NCI-H1417 (cell line): ENCODE measurements at regions not wholly inside any gene's neighbourhood (a gene's known extent, or its start where the extent isn't known, plus 50 kb on each side); places are given as distances from the start of the nearest gene placed in this dataset.
"Not testable (repeated sequence)": the region's sequence is repeated elsewhere in the genome, so short reads cannot be mapped to it uniquely, and the experiment has no call there.

ENCODE experiments used
- DNase-seq, 3 experiments: peaks; one replicate each; lab custom pipeline; 2025; lab: John Stamatoyannopoulos, UW

DNA sequence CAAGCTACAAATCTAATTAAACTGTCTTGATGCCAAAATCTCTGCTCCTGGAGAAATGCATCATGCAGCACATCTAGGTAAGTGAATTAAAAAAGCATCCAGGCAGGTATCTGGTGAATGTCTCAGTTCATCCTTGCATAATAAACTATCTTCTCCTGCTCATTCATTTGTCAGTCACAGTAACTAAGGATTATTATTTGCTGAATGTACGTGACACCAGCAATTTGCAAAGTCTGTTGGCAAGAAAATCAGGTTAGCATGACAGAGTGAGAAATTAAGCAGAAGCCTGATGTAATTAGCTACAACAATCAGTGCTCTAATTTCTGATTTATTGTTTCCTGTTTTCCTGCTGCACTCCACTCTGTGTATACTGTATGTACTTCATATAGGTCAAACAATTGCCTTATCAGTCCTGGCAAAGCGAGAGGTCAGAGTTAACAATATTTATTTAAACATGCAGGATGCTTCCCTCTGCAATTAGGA lies 213.6 kb downstream of the FBXO8 start:
- DNase-seq = peak in 2 of 3 experiments; percentile 61 to 93

DNA sequence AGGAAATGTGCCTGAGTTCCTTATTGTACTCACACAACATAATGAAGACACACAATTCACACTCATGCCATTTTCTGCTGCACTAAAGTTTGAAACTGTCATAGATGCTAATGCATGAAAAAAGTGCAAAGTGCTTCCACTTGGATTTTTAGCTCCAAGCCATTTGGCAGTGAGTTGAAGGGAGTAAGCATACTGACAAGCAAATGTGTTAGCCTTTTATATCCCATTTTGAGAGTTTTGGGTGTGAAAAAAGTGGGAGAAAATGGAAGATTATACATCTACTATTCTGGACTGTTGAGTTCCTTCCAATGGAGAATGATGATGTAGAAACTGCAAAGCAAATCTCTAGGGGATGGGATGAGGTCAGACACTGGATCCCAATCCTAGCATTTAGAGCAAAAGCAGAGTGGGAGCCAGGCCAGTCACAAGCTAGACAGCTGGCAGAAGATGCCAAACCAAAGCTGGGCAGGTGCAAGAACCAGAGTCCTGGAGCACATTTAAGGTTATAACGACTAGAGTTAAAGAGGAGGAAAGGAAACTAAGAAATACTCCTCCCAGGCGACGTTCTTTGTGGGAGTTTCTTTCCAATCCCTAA lies 216.8 kb downstream of the FBXO8 start:
- DNase-seq = no peak

DNA sequence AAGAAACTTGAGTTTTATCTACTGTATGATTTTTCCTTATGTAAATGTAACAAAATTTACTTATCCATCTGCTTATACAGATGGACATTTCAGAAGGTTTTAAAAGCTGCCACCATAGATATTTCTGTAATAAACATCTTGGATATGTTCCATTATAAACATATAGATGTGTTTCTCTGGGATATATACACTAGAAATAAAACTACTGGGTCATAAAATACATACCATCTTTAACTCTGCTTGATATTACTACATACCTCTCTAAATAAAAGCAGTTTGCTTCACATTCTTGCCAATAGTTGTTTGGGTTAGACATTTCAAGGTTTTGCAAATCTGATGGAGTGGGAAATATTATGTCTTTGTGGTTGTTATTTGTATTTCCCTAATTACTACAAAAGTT lies 220.6 kb downstream of the FBXO8 start:
- no peak for DNase-seq

DNA sequence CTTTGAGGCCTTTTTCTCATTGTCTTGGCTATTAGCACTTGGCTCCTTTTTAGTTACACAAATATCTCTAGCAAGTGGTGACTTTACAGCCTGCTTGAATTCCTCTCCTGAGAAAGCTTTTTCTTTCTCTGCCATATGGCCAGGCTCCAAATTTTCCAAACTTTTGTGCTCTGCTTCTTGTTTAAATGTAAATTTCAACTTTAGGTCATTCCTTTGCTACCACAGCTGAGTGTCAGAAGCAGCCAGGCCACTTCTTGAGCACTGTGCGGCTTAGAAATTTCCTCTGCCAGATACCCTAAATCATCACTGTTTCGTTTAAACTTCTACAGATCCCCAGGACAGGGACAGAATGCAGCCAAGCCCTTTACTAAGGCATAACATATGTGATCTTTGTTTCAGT lies 222.4 kb downstream of the FBXO8 start:
- no peak for DNase-seq

DNA sequence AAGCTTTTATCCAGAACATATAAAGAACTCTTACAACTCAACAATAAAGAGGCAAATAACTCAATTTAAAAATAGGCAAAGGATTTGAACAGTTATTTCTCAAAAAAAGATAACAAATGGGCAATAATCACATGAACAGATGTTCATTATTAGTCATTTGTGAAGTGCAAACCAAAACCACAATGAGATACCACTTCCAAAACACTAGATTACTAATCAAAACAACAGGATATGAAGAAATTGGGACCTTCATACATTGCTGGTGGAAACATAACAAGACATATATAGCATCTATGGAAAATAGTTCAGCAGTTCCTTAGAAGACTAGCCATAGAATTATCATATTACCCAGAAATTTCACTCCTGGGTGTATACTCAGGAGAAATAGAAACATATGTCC lies 224.6 kb downstream of the FBXO8 start:
- no peak for DNase-seq

DNA sequence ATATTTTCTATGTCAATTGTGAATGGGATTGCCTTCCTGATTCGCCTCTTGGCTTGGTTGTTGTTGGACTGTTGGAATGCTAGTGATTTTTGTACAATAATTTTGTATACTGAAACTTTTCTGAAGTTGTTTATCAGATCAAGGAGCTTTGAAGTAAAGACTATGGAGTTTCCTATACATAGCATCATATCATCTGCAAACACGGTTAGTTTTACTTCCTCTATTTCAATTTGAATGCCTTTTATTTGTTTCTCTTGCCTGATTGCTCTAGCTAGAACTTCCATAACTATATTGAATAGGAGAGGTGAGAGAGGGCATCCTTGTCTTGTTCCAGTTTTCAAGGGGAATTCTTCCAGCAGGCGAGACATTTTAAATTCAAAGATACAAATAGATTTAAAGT lies 226.5 kb downstream of the FBXO8 start:
- no peak for DNase-seq

DNA sequence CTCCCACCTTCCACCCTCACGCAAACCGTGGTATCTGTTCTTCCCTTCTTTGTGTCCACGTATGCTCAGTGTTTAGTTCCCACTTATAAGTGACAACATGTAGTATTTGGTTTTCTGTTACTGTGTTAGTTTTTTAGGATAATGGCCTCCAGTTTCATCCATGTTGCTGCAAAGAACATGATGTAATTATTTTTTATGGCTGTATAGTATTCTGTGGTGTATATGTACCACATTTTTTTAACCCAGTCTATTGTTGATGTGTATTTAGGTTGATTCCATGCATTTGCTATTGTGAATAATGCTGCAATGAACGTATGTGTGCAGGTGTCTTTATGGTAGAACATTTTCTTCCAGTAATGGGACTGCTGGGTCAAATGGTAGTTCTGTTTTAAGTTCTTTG lies 228.1 kb downstream of the FBXO8 start:
- DNase-seq = no peak

DNA sequence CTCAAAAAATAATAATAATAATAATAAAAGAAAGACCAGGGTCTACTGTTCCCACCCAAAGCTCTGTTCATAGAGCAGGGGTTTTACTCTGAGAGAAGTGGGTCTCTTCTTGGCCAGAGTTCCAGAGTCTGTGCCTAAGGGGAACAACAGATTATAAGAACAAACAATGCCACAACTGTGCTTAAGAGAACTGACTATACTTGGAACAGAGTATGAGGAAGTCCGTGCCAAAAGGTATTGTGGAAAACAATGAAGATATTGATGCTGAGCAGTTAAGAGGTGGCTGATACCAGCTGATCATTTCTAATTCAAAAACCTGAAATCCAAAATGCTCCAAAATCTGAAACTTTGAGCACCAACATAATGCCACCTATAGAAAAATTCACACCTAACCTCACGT lies 229.6 kb downstream of the FBXO8 start:
- no peak for DNase-seq

DNA sequence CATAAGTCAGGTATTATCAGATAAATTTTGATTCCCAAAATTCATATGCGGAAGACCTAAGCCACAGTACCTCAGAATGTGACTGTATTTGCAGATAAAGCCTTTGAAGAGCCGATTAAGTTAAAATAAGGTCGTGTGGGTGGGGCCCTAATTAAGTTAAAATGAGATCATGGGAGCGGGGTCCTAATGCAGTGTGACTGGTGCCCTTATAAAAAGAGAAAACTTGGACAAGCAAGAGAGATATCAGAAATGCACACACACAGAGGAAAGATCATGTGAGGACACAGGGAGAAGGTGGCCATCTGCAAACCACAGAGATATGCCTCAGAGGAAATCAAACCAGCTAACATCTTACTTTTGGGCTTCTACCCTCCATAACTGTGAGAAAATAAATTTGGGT lies 236.1 kb downstream of the FBXO8 start:
- no peak for DNase-seq

DNA sequence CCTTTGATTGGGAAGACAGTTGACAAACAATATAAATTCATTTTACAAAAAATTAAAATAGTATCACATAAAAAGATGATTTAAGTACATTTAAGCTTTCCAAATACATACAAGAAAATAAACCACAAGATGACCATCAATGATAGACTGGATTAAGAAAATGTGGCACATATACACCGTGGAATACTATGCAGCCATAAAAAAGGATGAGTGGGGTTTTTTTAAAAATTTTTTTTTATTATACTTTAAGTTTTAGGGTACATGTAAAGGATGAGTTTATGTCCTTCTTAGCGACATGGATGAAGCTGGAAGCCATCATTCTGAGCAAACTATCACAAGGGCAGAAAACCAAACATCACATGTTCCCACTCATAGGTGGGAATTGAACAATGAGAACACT lies 237.6 kb downstream of the FBXO8 start:
- DNase-seq = not testable (repeated sequence)

DNA sequence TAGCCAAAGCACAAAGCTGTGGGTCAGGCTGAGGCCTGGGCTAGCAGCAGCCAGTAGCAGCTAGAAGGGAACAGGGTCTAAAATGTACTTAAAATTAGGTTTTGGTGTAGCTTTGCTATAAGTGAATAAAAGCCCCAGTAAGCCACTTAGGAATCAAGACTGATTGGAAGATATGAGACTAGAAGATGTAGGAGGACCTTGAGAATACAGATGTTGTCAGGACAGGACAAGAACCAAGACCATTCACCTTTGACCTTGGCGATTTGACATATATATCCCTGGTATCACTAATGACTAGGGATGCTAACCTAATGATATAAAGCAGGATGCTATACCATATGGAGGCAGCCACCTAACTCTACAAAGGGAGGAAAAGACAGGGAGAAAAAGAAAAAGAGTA lies 238.1 kb downstream of the FBXO8 start:
- DNase-seq = no peak

DNA sequence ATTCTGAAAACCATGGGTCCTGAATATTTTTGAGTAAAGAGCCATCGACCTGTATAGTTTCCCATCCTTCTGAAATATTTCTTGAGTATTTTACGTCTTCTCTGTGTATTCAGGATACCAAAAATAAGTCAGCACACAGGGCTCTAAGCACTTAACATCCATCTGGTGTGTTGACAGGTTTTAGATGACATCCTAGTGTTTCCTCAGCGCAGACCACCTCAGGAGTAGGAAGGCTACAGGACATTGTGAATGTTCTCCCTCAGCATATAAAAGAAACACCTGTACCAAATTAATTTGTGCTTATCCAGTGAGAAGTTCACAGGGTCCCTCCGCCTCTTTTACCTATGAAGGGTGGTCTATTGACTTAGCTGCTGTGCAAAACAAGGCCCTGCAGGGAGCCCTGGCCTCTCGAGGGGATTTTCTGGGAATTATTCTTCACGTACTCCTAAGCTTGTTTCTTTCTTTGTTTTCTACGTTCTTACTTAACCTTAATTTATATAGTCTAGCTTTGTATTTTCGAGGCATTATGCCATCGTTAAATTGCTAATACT lies 241.8 kb downstream of the FBXO8 start:
- DNase-seq = peak in 2 of 3 experiments; percentile 58 to 90

DNA sequence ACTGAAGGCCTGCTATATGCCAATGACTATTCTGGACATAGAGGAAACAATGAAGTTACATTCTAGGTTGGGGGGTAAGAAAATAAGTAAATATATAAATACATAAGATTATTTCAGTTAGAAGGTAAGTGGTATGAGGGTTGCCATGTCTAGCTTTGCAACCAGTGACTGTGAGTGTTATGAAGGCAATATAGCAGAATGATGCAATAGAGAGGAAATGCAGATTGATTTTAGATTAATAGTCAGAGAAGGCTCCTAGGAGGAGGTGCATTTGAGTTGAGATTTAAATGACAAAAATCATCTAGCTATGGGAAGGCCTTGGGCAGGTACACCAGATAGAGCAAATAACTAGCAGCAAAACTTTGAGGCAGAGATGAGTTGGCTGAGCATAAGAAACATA lies 243.2 kb downstream of the FBXO8 start:
- DNase-seq = no peak

DNA sequence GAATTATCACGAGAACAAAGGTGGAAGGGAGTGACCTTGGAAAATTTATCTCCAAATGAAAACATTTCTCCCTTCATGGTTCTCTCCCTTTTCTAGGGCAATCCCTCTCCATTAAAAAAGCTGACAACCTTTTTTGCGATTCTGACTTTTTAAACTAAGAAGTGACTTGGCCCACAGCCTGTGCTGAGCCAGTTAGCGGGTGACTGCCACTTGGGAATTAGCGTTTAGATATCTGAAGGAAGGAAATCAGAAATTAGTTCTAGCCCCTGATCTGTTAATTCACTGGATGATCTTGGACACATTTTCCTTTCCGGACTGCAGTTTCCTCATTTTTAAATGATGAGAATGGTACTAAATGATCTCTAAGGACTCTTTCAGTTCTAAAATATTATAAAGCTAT lies 245.0 kb downstream of the FBXO8 start:
- no peak for DNase-seq

DNA sequence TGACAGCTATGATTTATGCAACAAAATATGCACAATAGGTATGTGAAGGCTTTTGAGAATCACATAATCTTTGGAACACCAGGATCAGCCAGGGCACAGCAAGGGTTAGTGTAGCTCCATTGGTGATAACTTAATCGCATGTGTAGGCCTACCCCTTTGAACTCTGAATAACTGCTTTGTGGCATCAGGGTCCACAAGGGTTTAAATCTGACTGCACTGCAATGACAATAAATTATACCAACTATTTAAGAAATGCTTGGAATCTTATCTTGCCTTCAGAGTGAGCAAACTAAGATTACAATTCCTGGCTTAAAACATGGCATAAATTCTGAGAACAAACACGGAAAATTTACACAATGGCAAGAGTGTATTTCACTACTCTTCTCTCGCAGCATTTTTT lies 245.8 kb downstream of the FBXO8 start:
- DNase-seq = no peak

DNA sequence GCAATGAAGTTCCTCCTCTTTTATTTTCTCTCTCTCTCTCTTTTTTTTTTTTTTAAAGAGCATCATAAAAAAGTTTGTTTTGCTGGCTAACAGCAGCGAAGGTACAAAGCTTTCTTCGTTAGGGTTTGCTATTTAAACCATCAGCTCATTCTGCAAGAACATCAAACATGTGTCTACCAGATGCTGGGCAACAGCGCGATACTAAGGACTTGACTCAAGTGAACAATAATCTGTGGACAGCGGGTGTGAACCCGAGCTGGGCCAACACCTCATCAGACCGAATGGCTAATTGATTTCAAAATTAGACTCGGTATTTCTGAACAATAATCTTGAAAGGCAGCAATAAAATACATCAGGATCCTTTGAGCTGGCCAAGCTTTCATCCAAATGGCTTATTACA lies 246.4 kb downstream of the FBXO8 start:
- no peak for DNase-seq

DNA sequence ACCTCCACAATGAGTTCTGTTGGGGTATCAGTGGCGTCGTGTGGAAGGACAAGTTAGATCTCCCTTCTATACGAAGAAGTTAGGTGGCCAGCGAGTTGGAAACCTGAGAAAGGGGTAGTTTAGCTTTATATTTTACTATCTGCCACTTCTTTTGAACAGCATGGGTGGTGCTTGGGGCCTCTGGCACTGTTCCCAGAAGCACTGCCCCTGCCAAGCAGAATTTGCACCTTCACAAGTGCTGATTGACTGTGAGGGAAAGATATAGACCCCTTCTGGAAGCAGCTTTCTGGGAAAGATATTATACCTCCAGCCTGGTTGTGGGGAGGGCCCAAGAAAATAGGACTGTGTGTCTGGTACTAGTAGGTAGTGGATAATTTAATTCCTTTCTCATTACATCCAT lies 246.9 kb downstream of the FBXO8 start:
- DNase-seq = peak in 1 of 3 experiments; percentile 16

DNA sequence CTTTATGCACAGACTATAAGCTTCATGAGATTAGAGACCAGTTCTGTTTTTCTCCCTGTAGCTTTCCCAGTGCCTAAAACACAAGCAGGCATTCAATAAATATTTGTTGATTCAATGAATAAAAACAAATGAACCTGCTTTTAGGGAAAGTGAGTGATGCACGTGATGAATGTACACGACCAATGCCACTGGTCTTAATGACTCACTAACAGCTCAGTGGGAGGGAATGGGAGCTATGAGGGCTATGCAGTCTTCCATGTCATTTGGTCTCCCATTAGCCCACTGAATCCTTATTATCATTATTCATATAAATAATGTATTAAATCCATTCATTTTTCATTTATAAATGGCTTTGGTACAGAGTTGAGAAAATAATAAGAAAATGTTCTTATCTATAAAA lies 247.4 kb downstream of the FBXO8 start:
- DNase-seq = peak in 1 of 3 experiments; percentile 30

DNA sequence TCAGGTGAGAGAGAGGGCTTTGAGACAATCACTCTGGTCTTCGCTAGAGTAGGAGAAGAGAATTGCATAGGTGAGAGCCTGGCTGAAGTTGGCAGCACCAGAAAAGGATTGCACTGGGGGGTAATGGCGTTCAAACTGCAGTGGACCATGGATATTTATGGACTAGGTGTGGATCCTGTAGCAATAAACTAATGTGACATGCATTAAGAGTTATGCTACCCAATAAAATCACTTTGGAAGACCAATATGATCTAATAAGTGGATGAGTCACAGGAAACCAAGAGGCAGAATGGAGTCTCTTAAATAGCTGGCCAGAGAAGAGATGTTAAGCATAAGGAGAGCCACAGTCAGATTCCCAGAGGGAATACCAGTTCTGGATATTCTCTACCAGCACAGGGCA lies 259.8 kb downstream of the FBXO8 start:
- DNase-seq = no peak

DNA sequence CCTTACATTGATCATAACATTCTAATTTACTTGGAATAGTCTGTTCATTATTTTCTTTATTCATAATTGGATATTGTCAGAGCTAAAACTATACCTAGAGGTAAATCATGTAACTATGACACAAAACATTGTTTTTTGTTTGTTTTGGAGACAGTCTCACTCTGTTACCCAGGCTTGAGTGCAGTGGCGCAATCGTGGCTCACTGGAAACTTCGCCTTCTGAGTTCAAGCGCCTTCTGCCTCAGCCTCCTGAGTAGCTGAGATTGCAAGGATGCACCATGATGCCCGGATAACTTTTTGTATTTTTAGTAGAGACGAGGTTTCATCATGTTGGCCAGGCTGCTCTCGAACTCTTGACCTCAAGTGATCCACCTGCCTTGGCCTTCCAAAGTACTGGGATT lies 265.2 kb downstream of the FBXO8 start:
- DNase-seq = no peak

DNA sequence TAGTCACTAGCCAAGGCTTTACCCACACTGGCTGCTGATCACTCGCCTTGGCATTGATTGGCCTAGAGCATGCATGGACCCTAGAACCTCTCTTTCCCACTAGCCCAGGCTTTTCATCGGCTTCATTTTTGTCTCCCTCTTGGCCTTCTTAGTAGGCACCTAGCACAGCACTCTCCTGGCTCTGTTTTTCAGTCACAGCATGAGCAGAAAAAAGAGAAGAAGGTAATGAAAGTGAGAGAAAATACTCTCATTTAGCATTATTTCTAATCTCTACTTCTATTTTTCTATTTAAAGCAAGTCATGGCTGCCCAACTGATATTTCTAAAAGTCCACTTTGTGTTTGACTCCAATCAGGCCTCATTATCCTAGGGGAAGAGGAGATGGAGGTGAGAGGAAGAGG lies 267.2 kb downstream of the FBXO8 start:
- DNase-seq = no peak

DNA sequence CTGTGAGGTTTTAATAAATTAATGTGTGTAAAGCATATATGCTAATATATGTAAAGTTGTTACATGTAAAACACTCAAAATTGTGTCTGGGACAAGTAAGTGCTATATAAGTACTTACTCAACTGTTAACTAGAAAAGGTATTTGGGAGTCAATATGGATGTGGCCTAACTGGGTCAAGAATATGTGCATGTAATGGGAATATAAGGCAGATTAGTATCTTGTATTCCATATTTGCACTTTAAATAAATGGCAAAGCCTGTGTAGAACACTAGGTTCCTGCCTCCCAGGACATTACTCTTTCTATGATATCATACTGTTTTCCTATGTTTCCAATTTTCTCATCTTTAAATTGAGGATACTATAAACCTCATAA lies 270.6 kb downstream of the FBXO8 start:
- DNase-seq = no peak

DNA sequence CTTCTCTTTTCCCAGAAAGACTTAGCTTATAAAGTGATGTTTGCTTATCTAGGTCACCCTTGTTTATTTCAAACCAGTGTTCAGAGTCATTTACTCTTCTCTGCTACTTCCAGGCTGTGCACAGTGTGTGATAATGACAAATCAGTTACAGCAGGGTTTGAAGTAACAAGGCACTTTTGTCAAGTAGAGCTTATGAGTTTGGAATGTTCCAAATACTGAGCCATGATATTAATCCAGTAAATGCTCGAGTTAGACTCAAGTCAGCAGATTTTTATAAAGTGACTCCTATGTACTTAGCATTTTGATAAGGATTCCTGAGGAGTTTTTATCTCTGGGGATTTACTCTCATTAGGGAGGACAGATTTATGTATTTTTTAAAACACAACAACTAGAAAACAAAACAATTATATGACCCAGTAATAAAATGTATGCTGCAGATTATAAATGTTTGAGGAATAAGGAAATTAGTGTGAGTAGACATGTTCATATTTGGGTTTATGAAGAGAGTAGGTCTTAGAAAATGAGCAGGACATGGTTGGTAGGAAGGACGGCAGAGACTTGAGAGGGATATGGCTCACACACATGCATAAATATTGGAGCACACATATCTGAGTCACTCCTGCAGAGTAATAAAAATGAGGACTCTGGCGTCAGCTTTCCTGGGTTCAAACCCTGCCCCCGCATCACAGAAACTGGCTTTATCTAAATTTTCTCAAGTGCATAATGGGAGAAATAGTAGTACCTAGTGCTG lies 271.2 kb downstream of the FBXO8 start:
- DNase-seq = peak in 1 of 3 experiments; percentile 16

DNA sequence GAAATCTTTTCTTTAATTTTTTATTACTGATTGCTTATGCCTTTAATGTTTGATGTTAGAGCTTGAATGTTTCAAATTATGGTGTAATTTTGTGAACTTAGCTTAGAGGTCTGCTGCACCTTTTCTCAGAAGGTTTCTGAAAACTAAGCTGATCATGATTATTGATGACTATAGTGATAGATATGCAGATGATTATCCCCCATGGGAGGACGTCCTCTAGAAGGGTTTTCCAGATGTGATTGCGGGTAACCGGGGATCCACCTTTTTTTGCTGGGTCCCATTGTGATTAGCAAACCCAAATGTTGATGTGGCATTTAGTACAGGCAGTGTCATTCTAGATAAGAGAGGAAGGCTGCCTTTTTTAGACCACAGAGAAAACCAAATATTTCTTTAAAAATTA lies 272.9 kb downstream of the FBXO8 start:
- no peak for DNase-seq
